Panc1 (cell line): ENCODE measurements at regions not wholly inside any gene's neighbourhood (a gene's known extent, or its start where the extent isn't known, plus 50 kb on each side); places are given as distances from the start of the nearest gene placed in this dataset.
"Not testable (repeated sequence)": the region's sequence is repeated elsewhere in the genome, so short reads cannot be mapped to it uniquely, and the experiment has no call there.

ENCODE experiments used
- POLR2AphosphoS5 ChIP-seq: IDR thresholded peaks from 2 replicates; pipeline ENCODE4 v1.6.1; 2012; ENCODE audit warnings: mild to moderate bottlenecking, low read depth, low read length, moderate library complexity
- SIN3A ChIP-seq: IDR thresholded peaks from 2 replicates; pipeline ENCODE4 v1.6.1; 2012; ENCODE audit warnings: low read depth, mild to moderate bottlenecking, low read length, moderate library complexity, borderline replicate concordance; ENCODE audit not compliant: insufficient read depth
- TCF7L2 ChIP-seq: IDR thresholded peaks from 2 replicates; pipeline ENCODE4 v1.6.1; 2011; ENCODE audit warnings: mild to moderate bottlenecking, low read depth, low read length, inconsistent platforms
- TF ChIP-seq, protein P1 (sequence below): fragments of 450-650 bp; IDR thresholded peaks from 2 replicates; pipeline ENCODE4 v1.5.1; 2017; ENCODE audit warnings: mild to moderate bottlenecking
- TF ChIP-seq, protein P2 (sequence below), 2 experiments: IDR thresholded peaks; 2 replicates each; pipeline ENCODE4 v1.6.1; 2011 to 2012; ENCODE audit warnings: low read depth in 2 of 2, control low read depth in 1 of 2, low read length in 1 of 2, mild to moderate bottlenecking in 1 of 2, moderate library complexity in 1 of 2; ENCODE audit not compliant: insufficient read depth in 1 of 2

DNA sequence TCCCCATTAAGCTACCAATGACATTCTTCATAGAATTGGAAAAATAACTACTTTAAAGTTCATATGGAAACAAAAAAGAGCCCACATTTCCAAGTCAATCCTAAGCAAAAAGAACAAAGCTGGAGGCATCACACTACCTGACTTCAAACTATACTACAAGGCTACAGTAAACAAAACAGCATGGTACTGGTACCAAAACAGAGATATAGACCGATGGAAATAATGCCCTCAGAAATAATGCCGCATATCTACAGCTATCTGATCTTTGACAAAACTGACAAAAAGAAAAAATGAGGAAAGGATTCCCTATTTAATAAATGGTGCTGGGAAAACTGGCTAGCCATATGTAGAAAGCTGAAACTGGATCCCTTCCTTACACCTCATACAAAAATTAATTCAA is 1520.7 kb upstream of the TPTE start:
- TF ChIP-seq SIN3A, POLR2AphosphoS5, TCF7L2: not testable (repeated sequence)
- TF ChIP-seq, protein P1, sequence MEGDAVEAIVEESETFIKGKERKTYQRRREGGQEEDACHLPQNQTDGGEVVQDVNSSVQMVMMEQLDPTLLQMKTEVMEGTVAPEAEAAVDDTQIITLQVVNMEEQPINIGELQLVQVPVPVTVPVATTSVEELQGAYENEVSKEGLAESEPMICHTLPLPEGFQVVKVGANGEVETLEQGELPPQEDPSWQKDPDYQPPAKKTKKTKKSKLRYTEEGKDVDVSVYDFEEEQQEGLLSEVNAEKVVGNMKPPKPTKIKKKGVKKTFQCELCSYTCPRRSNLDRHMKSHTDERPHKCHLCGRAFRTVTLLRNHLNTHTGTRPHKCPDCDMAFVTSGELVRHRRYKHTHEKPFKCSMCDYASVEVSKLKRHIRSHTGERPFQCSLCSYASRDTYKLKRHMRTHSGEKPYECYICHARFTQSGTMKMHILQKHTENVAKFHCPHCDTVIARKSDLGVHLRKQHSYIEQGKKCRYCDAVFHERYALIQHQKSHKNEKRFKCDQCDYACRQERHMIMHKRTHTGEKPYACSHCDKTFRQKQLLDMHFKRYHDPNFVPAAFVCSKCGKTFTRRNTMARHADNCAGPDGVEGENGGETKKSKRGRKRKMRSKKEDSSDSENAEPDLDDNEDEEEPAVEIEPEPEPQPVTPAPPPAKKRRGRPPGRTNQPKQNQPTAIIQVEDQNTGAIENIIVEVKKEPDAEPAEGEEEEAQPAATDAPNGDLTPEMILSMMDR: not testable (repeated sequence)
- TF ChIP-seq, protein P2, sequence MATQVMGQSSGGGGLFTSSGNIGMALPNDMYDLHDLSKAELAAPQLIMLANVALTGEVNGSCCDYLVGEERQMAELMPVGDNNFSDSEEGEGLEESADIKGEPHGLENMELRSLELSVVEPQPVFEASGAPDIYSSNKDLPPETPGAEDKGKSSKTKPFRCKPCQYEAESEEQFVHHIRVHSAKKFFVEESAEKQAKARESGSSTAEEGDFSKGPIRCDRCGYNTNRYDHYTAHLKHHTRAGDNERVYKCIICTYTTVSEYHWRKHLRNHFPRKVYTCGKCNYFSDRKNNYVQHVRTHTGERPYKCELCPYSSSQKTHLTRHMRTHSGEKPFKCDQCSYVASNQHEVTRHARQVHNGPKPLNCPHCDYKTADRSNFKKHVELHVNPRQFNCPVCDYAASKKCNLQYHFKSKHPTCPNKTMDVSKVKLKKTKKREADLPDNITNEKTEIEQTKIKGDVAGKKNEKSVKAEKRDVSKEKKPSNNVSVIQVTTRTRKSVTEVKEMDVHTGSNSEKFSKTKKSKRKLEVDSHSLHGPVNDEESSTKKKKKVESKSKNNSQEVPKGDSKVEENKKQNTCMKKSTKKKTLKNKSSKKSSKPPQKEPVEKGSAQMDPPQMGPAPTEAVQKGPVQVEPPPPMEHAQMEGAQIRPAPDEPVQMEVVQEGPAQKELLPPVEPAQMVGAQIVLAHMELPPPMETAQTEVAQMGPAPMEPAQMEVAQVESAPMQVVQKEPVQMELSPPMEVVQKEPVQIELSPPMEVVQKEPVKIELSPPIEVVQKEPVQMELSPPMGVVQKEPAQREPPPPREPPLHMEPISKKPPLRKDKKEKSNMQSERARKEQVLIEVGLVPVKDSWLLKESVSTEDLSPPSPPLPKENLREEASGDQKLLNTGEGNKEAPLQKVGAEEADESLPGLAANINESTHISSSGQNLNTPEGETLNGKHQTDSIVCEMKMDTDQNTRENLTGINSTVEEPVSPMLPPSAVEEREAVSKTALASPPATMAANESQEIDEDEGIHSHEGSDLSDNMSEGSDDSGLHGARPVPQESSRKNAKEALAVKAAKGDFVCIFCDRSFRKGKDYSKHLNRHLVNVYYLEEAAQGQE (IDR thresholded peaks at IDR 0.05; ENCODE audit: insufficient read depth in 1 of 2, low read depth in 2 of 2, low read length in 1 of 2): not testable (repeated sequence)
